Astrocyte of the cerebellum (primary cell): ENCODE measurements at regions not wholly inside any gene's neighbourhood (a gene's known extent, or its start where the extent isn't known, plus 50 kb on each side); places are given as distances from the start of the nearest gene placed in this dataset.

Experiments
- DNase-seq: peaks from one replicate; pipeline ENCODE4 v3.0.0-alpha.2; 2011; ENCODE audit warnings: low read depth
- H3K4me3 ChIP-seq: 2 replicates; pipeline ENCODE4 v1.5.1; 2011; ENCODE audit warnings: mild to moderate bottlenecking, low read depth, low read length, moderate library complexity
- in situ Hi-C: cut with HindIII; loops from 2 replicates; pipeline ENCODE4 v1.10.0; 2017; ENCODE audit warnings: low sequenced_read_pairs
- TF ChIP-seq, protein P1 (sequence below): IDR thresholded peaks from 2 replicates; pipeline ENCODE4 v1.5.1; 2012; ENCODE audit warnings: low read length, low read depth, moderate library complexity, mild to moderate bottlenecking; ENCODE audit errors: missing control alignments

DNA sequence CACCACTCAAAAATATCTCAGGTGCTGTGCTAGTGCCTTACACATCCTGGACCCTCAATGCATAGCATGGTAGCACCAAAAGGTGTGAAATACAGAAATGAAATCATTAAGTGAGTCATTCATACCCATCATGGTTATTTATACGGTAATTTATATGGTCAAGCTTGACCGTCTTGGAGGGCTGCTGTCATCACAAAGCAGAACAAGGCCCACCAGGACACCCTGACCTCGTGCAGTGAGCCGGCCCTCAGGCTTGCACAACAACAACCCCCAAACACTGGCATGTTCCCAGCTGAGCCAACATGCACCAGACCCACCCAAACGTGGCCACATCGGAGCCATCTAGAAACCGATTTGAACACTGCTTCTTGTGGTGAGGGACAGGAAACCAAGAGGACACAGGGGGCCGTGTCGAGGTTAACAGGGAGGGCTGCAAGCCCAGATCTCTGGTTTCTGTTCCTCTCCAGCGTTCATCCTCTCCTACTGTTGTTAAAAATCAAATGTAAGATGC, 378.5 kb upstream of the ID2 start:
- H3K4me3 ChIP-seq, result no peak overlapping the region
- in situ Hi-C loops, result no loop called here
- TF ChIP-seq, protein P1, sequence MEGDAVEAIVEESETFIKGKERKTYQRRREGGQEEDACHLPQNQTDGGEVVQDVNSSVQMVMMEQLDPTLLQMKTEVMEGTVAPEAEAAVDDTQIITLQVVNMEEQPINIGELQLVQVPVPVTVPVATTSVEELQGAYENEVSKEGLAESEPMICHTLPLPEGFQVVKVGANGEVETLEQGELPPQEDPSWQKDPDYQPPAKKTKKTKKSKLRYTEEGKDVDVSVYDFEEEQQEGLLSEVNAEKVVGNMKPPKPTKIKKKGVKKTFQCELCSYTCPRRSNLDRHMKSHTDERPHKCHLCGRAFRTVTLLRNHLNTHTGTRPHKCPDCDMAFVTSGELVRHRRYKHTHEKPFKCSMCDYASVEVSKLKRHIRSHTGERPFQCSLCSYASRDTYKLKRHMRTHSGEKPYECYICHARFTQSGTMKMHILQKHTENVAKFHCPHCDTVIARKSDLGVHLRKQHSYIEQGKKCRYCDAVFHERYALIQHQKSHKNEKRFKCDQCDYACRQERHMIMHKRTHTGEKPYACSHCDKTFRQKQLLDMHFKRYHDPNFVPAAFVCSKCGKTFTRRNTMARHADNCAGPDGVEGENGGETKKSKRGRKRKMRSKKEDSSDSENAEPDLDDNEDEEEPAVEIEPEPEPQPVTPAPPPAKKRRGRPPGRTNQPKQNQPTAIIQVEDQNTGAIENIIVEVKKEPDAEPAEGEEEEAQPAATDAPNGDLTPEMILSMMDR, result peak; percentile 23
- peak; percentile 71 for DNase-seq

DNA sequence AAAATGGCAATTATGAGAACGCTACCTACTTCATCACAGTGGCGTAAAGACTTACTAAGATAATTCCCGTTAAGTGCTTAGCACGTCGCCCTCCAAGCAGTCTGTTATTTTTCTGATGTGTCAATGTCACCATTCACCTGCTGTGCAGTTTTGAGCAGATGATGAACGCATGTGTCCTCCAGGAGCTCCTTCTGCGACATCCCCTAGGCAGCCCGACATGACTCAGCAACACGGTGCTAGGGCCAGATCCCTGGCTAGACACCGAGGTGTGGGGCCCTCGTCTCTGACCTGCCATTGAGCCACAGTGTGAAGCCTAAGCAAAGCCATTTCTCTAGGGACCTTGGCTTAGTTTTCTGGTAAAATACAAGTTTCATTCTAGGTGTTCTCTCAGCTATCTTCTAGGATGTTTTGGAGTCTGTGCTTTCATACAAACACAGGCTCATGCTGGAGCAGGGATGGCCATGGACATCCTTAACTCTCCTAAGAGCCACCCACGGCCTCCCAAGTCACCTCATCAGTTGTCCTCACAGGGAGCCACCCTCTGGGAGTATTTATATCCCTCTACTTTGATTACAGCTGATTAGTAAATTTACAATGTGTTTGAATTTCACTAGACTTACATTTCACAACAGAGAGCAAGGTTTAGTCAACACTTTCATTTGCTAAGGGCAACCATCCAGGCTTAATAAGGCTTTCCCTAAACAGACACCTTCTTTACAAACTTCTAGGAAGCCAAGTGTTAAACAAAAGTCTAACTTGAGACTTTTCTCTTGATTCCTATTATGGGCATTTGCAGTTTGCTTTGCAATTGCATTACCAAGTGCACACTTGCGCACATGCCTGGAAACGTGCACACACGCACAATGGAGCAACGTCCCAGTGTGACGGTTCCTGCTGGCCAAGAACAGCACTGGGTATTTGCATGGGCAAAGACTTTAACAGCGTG, 376.8 kb upstream of the ID2 start:
- in situ Hi-C loops, result no loop called here
- TF ChIP-seq, protein P1, result no peak
- no peak overlapping the region for H3K4me3 ChIP-seq
- no peak for DNase-seq

DNA sequence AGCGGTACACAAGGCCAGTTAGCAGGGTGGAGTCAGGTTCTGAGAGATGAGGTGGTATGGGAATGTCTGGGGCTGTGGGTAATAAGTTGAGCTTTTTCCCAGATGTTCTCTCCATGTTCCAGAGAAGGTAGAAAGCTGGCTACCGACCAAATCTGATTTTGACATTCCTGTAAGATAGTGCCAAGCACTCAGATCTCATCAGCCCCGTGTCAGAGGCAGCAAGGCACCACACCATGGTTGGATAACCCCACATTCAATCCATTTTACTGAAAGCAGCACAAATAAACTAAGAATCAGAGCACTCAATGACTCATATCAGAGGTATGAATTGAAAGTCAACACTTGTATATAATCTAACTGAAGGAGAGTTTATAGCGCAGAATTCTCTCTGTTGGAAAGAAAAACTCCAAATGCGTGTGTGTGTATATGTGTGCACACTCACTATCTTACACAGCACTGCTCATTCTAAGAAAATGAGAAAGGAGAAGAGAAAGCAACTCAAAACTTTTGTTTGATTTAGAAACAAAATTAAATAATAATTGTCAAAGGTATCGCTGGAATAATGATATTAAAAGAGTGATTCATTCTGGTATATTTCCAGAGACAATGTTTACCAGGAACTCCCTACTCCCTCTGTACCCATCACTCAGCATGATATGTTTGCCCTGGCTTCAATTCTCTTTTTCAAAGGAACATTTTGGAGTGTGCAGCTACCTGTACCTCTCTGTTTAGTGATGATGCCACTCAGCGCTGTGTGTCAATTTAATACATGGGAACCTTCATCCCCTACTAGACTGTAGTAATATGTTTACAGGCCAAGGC, 375.1 kb upstream of the ID2 start:
- H3K4me3 ChIP-seq, result no peak overlapping the region
- peak; percentile 27 for DNase-seq
- TF ChIP-seq, protein P1, result no peak
- in situ Hi-C loops, result no loop called here

DNA sequence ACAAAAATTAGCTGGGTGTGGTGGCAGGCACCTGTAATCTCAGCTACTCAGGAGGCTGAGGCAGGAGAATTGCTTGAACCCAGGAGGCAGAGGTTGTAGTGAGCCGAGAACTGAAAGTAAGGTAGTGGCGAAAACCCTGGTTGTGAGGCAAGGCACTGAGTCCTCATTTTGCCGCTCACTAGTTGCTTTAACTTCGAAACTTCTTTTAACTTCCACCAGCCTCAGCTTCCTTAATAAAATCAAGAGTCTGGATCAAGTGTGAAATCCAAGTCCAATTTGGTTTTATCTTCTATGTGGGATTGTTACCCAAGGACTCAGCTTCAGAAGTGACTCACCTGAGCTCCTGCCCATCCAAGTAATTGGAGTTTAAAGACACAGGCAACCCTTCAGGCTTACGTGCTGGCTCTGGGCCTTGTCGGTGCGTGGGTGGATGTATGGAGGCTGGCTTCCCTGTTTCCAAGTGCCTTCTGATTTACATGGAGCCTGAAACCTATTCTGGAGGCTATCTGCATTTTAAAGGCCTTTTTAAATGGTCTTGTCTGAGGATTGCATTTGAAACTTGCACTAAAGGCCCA, 374.2 kb upstream of the ID2 start:
- no peak for DNase-seq
- in situ Hi-C loops, result no loop called here
- TF ChIP-seq, protein P1, result no peak
- H3K4me3 ChIP-seq, result no peak overlapping the region

DNA sequence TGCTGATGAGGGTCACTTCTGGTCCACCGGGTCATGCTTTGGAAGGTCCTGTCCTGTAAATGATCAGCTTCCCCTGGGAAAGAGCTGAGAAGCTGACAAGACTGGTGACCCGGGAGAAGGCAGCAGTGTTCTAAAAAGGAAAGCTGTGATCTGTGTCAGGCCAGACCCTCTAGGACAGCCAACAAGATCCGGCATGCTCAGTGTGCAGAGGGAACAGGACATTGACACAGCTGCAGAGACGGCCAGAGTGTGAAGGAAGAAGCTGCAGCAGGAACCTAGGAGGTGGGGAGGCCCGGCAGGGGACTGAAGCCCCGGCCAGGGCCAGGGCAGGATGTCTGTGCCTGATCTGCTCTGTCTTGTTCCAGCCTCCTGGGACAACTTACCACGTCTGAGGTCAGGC, 372.7 kb upstream of the ID2 start:
- DNase-seq, result no peak
- TF ChIP-seq, protein P1, result no peak
- in situ Hi-C loops, result no loop called here
- H3K4me3 ChIP-seq, result no peak overlapping the region

DNA sequence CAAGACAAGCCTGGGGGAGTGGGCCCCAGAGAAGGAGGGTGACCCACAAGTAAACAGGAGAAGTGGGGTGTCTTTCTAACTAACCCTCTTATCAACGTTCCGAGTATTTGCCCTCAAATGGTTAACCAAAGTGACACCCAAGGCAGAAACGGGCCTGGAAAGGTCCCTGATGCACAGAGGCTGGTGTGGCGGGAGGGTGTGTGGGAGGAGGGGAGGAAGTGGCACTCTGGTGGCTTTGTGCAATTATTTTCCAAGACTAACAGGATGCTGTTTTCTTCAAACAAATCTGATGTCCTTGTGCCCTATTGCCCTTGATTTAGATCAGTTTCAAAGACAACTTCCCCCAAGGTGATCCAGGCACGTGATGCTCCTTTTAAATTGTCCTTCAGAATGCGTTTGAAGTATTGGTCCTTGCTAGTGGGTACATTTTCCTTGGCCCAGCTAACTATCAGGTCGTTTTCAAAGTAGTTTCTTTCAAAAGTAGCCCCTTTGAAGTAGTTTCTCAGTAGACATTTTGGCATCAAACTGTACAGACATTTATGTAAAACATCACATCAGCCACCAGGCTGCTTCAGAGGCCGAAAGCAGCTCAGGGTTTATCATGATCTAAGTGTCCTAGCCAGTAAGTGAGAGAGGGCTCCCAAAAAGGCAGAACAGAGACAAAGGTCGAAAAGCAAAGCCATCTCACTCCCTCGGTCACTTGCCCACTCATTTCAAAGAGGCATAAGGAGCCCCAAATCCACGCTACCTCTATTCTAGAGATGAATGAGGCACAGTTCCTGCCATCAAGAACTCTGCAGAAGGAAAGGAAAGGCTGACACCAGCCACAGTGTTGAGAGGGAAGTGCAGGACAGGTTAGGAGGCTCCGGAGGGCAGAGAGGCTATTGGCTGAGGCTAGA, 371.1 kb upstream of the ID2 start:
- in situ Hi-C loops, result no loop called here
- H3K4me3 ChIP-seq, result no peak overlapping the region
- TF ChIP-seq, protein P1, result no peak
- DNase-seq, result no peak
